ENCODE measurements at regions not wholly inside any gene's neighbourhood (a gene's known extent, or its start where the extent isn't known, plus 50 kb on each side); places are given as distances from the start of the nearest gene placed in this dataset.

DNA sequence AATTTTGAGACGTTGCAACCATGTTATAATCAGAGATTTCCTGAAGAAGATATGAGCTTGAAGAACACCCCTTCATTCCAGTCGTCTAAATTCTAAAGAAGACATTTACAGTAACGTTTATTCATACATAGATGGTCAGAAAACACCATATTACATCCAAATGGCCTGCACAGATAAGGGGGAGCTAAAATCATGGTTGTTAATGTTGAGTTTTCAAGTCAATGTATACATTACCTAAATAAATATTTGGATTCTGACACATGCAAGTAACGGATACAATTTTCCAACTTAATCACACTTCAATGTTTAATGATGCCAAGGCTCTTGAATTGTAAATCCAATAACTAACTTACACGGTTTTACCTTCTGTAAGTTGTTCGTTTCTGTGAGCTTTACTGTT lies 318.4 kb downstream of the SLC6A15 start:
- no peak for DNase-seq

DNA sequence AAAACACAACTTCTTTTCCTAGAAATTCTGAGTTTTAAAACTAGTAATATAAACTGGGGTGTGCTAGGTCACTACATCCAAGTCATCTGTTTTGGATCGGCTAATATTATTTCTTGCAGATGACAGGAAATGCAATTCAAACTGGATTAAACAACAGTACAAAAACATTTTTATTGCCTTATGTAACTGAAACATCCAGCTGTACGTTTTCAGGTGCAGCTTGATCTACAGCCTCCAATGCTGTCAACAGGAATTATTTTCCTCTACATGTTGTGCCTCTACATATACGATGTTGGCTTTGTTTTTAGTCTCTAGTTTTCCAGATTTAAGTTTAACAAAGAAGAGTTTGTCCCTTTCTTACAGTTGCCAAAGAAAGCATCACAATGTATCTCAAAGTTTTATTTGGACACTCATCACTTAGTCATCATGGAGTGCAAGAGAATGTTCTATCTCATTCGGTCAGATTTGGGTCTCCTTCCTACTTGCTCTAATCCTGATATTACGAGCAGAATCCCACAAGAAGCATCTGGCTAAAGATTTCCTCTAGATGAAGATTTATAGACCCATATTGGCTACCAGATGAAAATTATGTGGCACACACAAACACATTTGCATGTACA lies 326.7 kb downstream of the SLC6A15 start:
- no peak for DNase-seq

DNA sequence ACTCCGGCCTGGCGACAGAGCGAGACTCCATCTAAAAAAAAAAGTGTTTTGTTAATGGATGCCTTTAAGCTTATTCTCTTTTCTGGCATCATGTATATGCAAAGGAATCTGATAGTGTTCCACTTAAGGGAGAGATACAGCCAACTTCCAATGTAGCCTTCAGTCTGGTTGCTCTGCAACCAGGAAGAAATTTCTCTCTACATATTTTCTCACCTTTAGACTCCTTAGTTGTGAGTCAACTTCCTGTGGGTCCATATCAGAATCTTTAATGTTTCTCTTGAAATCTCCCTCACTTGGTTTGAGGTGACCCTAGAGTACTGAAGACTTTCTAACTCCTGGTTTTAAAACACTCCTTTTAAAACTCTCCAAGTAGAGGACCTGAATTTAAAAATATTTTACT lies 340.4 kb downstream of the SLC6A15 start:
- DNase-seq: no peak

DNA sequence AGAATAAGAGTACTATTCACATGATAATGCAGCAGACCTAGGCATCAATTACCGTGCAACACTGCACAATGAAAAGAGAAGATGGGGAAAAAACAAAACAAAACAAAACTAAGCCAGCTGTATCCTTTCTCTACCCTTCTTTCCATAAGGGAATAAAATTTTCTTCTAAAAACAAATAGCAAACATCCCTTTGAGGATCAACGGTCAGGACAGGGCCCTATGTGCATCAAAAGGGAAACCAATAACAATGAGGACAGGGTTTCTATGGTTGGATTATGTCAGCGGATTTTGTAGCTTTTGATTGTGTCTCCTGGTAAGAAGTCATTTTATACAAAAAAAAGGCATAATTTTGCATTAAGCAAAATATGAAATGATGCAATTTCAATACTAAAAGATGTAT lies 350.3 kb downstream of the SLC6A15 start:
- no peak for DNase-seq

DNA sequence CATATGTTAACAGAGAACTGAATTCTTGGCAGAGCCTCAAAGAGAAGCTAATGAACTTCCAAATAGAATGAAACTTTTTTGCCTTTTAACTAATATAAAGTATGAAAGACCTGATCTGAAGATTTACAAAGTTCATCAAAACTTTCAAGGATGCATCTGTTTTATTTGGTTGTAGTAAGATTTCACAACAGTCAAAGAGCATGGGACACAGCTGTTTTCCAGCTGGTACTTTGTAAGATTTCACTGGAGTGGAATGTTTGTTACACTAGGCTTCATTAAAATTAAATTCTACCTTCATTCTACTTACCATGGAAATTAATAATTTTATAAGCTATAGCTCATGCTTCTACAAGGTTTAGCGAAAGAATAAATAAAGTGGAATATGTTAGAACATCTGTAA lies 351.2 kb downstream of the SLC6A15 start:
- DNase-seq: no peak

DNA sequence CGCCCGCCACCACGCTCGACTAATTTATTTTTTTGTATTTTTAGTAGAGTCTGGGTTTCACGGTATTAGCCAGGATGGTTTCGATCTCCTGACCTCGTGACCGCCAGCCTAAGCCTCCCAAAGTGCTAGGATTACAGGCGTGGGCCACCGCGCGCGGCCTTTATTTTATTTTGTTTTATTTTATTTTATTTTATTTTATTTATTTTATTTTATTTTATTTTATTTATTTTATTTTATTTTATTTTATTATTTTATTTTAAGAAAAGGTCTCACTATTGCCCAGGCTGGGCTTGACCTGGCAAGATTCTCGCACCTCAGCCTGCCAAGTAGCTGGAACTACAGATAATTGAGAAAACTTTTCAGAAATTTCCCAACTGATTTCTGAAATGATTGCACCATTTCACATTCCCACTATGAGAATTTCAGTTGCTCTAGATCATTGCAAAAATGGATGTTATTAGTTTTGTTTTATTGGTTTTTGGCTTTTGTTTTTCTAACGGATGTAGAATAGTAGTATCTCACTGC lies 358.3 kb downstream of the SLC6A15 start:
- DNase-seq: no peak

DNA sequence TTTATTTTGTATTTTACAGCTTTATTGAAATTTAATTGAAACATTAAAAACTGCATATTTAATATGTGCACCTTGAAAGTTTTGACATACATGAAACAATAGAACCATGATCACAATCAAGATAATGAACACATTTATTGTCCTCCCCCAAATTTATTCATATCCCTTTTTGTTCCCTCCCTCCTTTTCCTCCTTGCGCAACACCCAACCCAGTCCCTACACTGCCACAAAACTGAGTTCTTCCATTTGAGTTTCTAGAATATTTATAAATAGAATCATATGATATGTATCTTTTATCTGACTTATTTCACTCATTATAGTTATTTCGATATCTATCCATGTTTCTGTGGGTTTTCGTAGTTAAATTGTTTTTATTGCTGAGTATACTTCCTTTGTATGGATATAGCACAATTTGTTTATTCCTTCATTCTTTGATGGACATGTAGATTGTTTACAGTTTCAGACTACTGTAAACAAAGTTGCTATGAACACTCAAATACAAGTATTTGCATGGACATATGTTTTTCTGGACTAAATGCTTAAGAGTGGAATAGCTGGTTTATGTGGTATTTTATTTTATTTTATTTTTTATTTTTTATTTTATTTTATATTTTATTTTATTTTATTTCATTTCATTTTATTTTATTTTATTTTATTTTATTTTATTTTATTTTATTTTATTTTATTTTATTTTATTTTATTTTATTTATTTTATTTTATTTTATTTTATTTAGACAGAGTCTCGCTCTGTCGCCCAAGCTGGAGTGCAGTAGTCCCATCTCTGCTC lies 359.1 kb downstream of the SLC6A15 start:
- no peak for DNase-seq

DNA sequence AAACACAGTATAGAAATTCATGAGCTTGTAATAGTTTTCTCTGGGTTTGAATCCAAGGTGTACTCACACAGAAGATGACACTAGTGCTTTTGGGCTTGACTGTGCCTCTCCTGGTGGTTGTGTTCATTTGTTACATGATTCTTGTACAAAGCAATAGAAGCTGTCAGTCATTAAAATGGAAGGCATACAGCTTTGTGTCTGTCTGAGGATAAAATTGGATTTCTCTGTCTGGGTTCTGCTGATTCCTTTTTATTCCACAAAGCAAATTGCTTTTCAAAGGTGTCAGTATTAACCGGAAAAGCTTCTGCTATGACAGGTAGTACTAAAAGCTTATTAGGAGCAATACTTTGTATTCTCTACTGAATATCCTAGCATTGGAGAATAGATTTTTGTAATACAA lies 361.2 kb downstream of the SLC6A15 start:
- no peak for DNase-seq

DNA sequence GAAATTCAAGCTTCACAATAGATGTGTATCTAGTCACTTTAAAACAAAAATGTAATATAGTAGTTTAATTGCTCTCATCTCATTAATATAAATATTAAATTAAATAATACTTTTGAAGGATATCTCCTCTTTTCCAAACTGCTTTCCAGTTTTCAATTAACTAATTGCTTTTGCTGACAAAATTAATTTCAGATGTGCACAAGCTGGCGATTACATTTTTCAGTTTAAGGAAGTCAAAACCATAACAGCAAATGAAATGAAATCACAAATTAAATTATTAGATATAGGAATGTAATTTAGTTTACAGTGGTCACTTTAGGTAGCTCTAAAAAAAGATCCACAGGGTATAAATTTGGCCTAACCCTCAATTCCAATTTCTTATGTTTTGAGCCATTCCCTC lies 362.1 kb downstream of the SLC6A15 start:
- no peak for DNase-seq

DNA sequence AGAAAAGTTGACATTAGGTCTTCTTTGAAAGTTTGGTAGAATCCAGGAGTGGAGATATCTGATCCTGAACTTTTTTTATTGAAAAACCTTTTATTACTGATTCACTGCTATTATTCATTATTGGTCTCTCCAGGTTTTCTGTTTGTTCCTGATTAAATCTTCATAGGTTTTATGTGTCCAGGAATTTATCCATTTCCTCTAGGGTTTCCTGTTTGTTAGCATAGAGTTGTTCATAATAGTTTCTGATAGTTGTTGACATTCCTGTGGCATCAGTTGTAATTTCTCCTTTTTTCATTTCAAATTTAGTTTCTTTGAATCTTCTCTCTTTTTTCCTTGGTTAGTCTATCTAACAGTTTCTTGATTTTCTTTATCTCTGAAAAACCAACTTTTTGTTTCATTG lies 370.3 kb downstream of the SLC6A15 start:
- DNase-seq: no peak

DNA sequence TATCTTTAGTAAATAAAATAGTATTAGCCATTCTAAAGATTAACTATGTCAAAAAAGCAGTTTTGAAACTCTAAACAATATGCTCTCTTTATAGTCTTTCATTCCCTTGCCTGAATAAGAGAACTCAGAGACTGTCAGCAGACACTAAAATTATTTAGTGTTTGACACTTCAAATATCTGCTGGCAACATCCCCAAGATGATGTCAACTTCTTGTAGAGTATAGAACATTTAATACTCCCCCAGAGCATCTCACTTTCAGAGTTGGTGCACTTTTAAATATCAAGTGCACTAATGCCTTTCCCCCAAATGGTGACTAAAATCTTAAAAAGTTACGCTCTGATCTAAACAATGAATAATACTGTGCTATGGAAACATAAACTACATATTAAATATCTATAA lies 374.9 kb downstream of the SLC6A15 start:
- DNase-seq: no peak

DNA sequence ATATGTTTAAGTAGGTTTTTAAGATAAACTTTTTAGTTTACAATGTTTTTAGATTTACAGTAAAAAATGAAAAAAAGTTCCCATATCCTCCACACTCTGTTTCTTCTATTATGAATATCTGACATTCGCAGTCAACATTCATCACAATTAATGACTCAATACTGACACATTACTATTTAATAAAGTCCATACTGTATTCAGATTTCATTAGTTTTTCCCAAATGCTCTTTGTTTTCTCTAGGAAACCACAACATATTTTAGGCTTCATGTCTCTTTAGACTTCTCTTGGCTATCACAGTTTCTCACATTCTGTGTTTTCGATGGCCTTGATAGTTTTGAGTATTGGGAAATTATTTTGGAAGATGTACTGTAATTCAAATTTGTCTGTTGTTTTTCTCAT lies 399.8 kb downstream of the SLC6A15 start:
- DNase-seq: no peak

DNA sequence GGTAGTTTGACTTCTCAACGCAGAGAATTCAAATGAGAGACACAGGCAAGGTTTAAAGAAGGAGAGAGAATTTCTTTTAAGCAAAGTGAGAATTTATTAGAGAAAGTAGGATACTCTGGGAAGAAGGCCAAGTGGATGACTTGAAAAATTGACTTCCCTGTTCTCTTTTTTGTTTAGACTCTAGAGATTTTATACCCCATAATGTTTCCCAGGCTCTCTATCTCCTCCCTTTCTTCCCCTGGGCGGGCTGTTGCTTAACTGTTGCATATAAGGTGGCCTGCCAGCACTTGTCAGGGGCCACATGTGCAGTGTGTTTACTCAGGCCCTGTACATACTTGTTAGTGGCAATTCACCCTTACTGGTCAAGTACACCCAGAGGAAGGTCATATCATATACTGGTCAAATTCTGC lies 403.7 kb downstream of the SLC6A15 start:
- DNase-seq: no peak

DNA sequence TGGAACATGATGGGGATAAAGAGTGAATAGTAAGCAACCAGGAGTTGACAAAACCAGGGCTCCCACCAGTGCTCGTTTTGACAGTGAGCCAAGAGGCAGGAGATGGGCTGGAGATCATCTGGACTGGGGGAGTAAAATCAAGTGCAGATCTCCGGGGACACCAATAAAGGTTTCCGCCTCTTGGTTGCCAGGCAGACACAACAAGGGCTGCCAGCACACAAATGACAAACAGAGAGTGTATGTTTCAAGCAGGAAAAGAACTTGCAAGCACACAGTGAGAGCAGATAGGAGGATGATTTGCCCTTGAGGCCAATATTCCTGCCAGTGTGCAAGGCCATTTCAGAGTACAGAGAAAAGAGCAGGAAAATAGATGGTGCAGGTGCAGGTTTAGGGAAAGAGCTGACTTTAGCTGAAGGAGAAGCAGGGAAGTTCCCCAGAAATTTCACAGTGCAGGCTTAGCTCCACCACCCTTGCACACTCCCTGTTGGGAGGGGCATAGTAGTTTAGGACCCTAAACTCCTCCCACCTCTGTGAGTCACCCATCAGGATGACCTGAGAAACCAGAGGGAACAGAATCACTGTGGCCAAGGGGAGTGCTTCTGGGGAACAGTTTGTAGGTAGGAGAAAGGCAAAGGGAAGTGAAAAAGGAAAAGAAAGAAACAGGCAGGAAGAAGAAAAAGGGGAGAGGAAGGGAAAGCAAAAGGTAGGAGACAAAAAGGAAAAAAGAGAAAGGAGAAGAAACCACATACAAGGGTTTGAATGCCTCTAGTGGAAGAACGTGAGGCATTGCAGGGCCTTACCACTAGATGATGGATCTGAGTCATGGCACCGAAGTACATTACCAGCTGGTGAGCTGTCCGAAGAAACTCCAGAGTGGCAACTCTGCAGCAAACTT lies 404.4 kb downstream of the SLC6A15 start:
- DNase-seq: no peak

DNA sequence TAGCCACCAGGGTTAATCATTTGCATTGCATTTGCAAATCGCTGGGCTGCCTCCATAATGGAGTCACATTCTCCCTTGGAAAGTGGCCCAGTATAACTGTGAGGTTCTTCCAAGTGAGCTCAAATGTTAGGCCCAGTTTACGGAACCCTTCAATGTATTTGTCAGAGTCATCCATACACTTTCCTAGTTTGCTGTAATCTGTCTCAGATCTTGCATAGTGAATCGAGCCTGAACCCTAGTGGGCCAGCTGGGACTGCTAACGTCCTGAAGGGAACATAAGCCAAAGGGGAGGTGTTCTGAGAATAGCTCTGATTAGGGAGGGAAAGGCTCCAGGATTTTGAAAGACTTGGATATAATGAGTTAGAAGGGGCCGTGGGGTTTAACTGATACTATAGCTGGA lies 406.3 kb downstream of the SLC6A15 start:
- no peak for DNase-seq

DNA sequence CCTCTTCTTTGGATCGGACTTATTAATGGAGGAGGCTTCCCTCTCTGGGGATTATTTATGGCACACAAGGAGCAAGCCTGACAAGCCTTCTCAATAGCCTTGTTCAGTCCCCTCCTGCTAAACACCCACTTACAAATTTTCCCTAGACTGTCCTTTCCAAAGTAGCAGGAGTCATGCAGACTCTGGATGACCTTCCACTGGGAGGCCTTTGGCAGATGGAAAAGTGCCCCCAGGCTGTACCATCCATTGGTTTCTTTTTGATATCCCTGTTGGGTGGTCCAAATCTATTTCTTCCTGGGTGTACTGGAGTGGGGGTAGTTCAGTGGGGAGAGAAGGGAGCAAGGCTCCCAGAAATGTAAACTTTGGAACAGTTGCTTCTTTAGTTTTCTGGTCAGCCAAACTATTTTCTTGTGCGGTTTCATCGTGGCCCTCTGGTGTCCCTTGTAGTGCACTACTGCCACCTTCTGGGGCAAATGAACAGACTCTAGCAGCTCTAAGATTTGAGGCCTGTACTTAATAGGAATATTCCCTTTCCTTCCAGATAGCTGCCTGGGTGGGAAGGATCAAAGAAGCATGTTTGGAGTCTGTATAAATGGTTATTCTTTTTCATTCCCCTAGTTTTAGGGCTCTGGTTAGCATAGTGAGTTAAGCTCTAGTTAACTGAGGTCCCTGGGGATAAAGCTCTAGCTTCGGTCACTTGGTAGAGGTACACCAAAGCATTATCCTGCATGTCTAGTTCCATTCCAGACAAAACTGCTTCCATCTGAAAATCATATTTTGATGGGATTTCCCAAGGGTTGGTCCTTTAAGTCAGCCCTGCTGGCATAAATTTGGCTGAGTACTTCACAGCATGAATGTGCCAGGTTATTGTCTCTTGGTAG lies 409.5 kb downstream of the SLC6A15 start:
- DNase-seq: peak; percentile 39

DNA sequence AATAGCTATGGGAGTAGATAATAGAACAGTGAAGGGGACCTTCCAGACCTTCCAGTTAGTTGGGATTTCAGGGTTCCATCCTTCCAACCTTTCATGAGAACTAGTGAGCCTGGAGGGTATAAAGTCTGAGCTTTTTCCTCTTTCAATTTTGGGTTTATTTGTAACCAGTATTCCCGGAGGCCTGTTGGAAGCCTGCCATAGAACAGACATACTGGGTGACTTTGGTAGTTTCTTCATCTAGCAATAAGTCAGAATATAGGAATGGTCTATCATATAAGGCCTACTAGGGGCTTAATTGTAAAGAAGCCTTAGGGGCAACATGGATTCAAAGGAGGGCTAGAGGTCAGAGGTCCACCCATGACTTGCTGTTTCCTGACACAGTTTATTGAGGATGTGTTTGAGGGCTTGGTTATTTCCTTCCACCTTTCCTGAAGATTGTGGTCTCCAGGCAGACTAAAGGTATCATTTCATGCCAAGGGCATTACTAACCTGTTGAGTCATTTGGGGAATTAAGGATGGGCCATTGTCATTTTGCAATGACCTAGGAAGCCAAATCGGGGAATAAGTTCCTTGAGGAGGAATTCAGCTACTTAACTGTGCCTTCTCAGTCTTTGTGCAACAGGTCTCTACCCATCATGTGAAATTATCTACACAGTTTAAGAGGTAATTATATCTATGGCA lies 410.3 kb downstream of the SLC6A15 start:
- DNase-seq: no peak

DNA sequence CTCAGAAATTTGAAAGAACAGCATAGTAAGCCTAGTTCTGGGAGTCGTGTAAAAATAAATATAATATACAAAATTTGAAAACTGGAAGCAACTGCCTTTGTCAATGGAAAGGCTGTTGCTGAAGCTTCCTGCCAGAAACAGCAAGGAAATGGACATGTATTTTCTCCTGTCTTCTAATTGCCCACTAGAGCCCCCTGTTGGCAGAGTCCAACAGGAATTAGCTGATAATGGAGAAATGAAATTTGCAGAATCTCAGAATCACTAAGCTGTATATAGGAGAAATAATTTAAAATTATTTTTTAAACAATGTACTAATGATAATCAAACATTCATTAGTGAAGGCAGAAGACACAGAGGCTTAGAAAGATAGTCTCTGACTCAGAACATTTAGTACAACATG lies 414.8 kb downstream of the SLC6A15 start:
- DNase-seq: no peak

DNA sequence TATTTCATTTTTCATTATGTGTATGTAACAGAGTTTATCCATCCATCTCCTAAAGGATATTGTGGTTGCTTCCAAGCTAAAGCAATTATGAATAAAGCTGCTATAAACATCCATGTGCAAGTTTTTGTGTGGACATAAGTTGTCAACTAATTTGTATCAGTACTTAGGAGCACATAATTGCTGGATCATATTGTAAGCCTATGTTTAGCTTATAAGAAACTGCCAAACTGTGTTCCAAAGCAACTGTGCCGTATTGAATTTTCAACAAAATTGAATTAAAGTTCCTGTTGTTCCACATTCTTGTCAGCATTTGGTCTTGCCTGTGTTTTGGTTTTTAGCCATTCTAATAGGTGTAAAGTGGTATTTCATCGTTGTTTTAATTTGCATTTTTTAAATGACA lies 416.9 kb downstream of the SLC6A15 start:
- DNase-seq: no peak

DNA sequence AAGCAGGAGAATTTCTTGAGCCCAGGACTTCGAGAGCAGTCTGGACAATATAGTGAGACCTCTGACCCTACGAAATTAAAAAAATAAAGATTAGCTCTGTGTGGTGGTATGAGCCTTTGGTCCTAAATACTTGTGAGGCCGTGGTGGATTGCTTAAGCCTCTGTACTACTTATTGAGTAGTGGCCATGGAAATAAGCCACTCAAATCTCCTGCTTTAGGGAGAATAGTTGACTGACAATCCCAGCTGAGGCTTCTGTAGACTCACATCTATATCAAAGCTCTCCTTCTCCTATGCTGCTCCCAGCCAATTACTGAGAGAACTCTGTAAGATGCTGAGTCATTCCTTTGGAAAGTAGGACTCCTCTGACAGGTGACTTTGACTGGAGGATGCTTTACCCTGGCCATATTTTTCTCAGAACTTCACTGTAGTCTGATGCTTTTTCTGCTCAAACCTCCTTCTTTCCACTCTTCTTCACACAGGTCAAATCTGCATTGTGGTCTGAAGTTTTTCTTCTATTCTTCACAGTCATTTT lies 420.2 kb downstream of the SLC6A15 start:
- no peak for DNase-seq

DNA sequence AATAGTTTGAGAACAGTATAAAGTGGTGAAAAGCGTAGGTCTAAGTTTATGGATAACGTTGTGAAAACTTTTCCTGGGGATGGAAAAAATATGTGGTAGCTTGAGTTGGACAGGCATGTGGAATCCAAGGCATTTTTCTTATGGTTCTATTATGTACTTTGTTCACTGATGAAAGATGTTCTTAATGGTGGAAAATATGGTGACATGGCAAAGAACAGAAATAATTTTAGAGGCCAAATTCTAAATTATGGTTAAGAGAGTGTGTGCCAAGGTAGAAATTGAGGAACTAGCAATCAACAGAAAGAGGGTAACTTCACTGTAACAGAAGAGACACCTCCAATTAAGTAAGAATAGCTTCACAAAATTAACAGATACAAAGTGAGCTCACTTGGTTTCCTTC lies 427.8 kb downstream of the SLC6A15 start:
- DNase-seq: no peak

DNA sequence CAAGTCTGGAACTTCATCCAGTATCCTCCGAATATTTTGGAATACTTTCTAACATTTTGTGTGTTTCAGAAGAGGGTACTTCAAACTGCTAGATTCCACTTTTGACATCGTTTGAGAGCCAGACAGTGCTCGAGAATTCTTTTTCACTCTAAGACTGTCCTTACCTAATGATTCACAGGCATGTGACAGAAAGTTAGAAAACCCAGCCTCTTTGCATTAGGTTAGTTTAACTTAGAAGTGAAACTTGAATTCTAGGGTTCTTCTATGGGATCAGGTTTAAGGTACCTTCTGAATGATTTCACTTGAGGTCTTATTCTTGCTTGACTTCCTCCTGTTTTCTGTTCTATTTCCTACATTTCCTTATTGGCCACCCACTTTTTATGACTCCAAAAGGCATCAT lies 431.8 kb downstream of the SLC6A15 start:
- no peak for DNase-seq

All from NCI-H1694 treated with DMSO at 0.1 percent for 48 hours (cell line).